ENCODE measurements at regions not wholly inside any gene's neighbourhood (a gene's known extent, or its start where the extent isn't known, plus 50 kb on each side); places are given as distances from the start of the nearest gene placed in this dataset.

DNA sequence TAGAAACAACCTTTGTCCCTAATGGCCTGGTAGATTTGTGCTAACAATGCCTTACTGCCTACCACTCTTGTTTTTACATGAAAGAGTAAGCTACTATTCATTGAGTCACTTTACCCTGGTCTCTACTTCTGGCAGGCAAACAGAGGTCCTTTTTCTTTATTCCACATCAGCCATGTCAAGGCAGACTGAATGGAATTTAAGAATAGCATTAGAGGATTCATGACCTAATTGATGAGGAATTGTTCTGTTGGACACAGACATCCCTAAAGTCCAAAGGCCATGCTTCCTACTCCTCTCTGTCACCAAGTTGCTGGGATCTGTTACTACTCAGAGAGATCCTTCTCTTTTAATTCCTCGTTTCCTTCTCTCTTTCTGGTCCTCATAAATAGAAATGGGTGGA lies 229.1 kb upstream of the ZP4 start:
- Histone ChIP-seq H4K20me1 (replicated peaks; ENCODE audit: control insufficient read depth, extremely low read depth, insufficient read depth, low read length) (no peaks in the 10 kb centered on the region), H3K4me3 (replicated peaks in 1 of 3; ENCODE audit: insufficient read depth in 1 of 3, low read depth in 1 of 3, low read length in 3 of 3) (no peak overlapping the region), H3K9me3 (replicated peaks; ENCODE audit: control insufficient read depth, insufficient read depth, low read length) (no peaks in the 10 kb centered on the region), H3K36me3 (ENCODE audit: control insufficient read depth in 2 of 2, extremely low read depth in 1 of 2, insufficient read depth in 2 of 2, low read length in 2 of 2) (no peaks in the 10 kb centered on the region), H3K4me1 (ENCODE audit: control insufficient read depth, extremely low read depth, insufficient read depth, low read length) (no peaks in the 10 kb centered on the region), H3K79me2 (ENCODE audit: control insufficient read depth, insufficient read depth, low read length) (no peaks in the 10 kb centered on the region), H3K9ac (replicated peaks; ENCODE audit: extremely low read depth, insufficient read depth, low read length) (no peak overlapping the region), H3K9me1 (replicated peaks; ENCODE audit: control insufficient read depth, extremely low read depth, insufficient read depth, low read length) (no peaks in the 10 kb centered on the region), H3K27ac (ENCODE audit: insufficient read depth, low read depth, low read length) (no peak overlapping the region), H3K4me2 (ENCODE audit: insufficient read depth, low read length) (no peak overlapping the region), H2AFZ (ENCODE audit: low read depth, low read length) (no peak overlapping the region), H3K27me3 (ENCODE audit: control insufficient read depth in 2 of 2, insufficient read depth in 2 of 2, low read length in 2 of 2) (no peaks in the 10 kb centered on the region)
- no peak for TF ChIP-seq FOS (IDR thresholded peaks at IDR 0.05; ENCODE audit: borderline replicate concordance, insufficient read depth, low read length)
- no peak for TF ChIP-seq MYC (IDR thresholded peaks at IDR 0.05; ENCODE audit: low read depth, low read length)
- TF ChIP-seq EZH2 (IDR thresholded peaks at IDR 0.05; ENCODE audit: borderline replicate concordance, low read depth, low read length, severe bottlenecking): no peak
- no peak for TF ChIP-seq POLR2AphosphoS5 (IDR thresholded peaks at IDR 0.05; ENCODE audit: insufficient read depth, low read depth, low read length)
- TF ChIP-seq GATA2 (IDR thresholded peaks at IDR 0.05; ENCODE audit: insufficient read depth, insufficient read length, low read depth, low read length): no peak
- TF ChIP-seq POLR2A (IDR thresholded peaks at IDR 0.05; ENCODE audit: low read depth, low read length): no peak
- TF ChIP-seq, protein P1, sequence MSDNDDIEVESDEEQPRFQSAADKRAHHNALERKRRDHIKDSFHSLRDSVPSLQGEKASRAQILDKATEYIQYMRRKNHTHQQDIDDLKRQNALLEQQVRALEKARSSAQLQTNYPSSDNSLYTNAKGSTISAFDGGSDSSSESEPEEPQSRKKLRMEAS (IDR thresholded peaks at IDR 0.05; ENCODE audit: insufficient read depth, insufficient read length): no peak
- no peak for TF ChIP-seq JUN (IDR thresholded peaks at IDR 0.05; ENCODE audit: borderline replicate concordance, insufficient read depth, insufficient read length, low read depth)
- TF ChIP-seq, protein P2, sequence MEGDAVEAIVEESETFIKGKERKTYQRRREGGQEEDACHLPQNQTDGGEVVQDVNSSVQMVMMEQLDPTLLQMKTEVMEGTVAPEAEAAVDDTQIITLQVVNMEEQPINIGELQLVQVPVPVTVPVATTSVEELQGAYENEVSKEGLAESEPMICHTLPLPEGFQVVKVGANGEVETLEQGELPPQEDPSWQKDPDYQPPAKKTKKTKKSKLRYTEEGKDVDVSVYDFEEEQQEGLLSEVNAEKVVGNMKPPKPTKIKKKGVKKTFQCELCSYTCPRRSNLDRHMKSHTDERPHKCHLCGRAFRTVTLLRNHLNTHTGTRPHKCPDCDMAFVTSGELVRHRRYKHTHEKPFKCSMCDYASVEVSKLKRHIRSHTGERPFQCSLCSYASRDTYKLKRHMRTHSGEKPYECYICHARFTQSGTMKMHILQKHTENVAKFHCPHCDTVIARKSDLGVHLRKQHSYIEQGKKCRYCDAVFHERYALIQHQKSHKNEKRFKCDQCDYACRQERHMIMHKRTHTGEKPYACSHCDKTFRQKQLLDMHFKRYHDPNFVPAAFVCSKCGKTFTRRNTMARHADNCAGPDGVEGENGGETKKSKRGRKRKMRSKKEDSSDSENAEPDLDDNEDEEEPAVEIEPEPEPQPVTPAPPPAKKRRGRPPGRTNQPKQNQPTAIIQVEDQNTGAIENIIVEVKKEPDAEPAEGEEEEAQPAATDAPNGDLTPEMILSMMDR (IDR thresholded peaks at IDR 0.05; ENCODE audit: extremely low read depth in 1 of 2, insufficient read depth in 1 of 2, low read depth in 1 of 2, low read length in 2 of 2): no peak
- intact Hi-C loops (cut with micrococcal nuclease) (no loop called here), dilution Hi-C loops (cut with MboI; ENCODE audit: extremely low pct_ligation_motif_present, low sequenced_read_pairs) (no loop called here)
- no TSS peak for BruUV-seq (replicated peaks)
- DNase-seq (ENCODE audit: low read depth, low spot score): no peak
- no peak for FAIRE-seq
- ChIA-PET CTCF (no interaction called here), POLR2A (no interaction called here)

Measured in endothelial cell of umbilical vein (primary cell).